GM23338 (cell line): ENCODE measurements at regions not wholly inside any gene's neighbourhood (a gene's known extent, or its start where the extent isn't known, plus 50 kb on each side); places are given as distances from the start of the nearest gene placed in this dataset.

Source experiments
- CTCF ChIP-seq, 2 experiments: fragments of 200-600 bp in 1 of 2; sonication (generic) in 1 of 2; conservative IDR thresholded peaks; 2 replicates each; pipeline versions ENCODE4 v1.5.1 to v1.6.1; 2016 to 2017; ENCODE audit warnings: antibody characterized with exemption in 2 of 2, low read depth in 2 of 2, mild to moderate bottlenecking in 2 of 2, moderate library complexity in 1 of 2
- EZH2 ChIP-seq: fragments of 200-600 bp; sonication (generic); IDR thresholded peaks from one replicate; pipeline ENCODE4 v1.8.0; 2017; ENCODE audit warnings: antibody characterized with exemption, mild to moderate bottlenecking, low read depth; ENCODE audit not compliant: unreplicated experiment
- EZH2phosphoT487 ChIP-seq: fragments of 200-600 bp; sonication (generic); IDR thresholded peaks from one replicate; pipeline ENCODE4 v1.8.1; 2018; ENCODE audit warnings: antibody characterized with exemption; ENCODE audit not compliant: unreplicated experiment
- STAT1 ChIP-seq: IDR thresholded peaks from one replicate; pipeline ENCODE4 v1.6.1; 2016; ENCODE audit warnings: antibody characterized with exemption; ENCODE audit not compliant: unreplicated experiment
- ZNF331 ChIP-seq: fragments of 250-450 bp; sonication (Bioruptor Pico); IDR thresholded peaks from 2 replicates; pipeline ENCODE4 v1.5.0; 2020; ENCODE audit warnings: low read depth, mild to moderate bottlenecking, moderate library complexity

- TF ChIP-seq CTCF (conservative IDR thresholded peaks at IDR 0.05; ENCODE audit: low read depth in 2 of 2) (no peak), EZH2 (no peak), STAT1 (no peak), EZH2phosphoT487 (no peak), ZNF331 (CRISPR knock-in tag) (no peak)
Observed at GRCh38 chr11:82191695-82192094, 542.0 kb downstream of the FAM181B start.
